Upper lobe of left lung (tissue), 4 donors: ENCODE measurements at regions not wholly inside any gene's neighbourhood (a gene's known extent, or its start where the extent isn't known, plus 50 kb on each side); places are given as distances from the start of the nearest gene placed in this dataset.

Experiments
- EP300 ChIP-seq, 4 donors: sonication (generic); formaldehyde crosslinking; IDR thresholded peaks; one replicate each; pipeline ENCODE4 v1.5.1; 2017; ENCODE audit warnings: antibody characterized with exemption in 4 of 4, control low read depth in 2 of 4
- POLR2A ChIP-seq, 4 donors: fragments of 450-650 bp; IDR thresholded peaks; one replicate each; pipeline ENCODE4 v1.5.1; 2016 to 2017; ENCODE audit warnings: antibody characterized with exemption in 4 of 4, mild to moderate bottlenecking in 2 of 4
- POLR2AphosphoS5 ChIP-seq, 2 donors: sonication (generic); formaldehyde crosslinking; IDR thresholded peaks; one replicate each; pipeline ENCODE4 v1.5.1; 2017; ENCODE audit warnings: antibody characterized with exemption in 2 of 2
- TF ChIP-seq, protein P1 (sequence below), 6 experiments: fragments of 450-650 bp in 4 of 6; fragments of 200-600 bp in 2 of 6; sonication (generic) in 2 of 6; IDR thresholded peaks; one replicate each; pipeline ENCODE4 v1.5.1; 2016 to 2019; ENCODE audit warnings: antibody characterized with exemption in 6 of 6

DNA sequence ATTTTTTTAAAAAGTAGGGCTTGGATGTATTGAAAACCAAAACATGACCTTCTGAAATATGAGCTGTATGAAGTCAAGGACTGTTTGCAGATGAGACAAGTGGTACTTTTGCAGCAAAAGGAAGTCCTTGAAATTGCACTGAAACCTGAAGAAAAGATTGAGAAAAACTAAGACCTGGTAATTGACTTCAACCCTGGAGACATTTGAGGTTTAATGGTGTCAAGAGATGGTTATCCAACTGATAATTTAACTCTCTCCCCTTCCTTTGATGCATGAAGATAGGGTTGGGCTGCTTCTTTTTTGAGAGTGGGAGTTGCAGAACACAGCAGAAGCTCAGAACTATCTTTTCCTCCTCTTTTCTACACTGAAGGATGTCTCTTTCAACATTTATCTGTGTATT is 180.9 kb upstream of the DTNBP1 start:
- TF ChIP-seq, protein P1, sequence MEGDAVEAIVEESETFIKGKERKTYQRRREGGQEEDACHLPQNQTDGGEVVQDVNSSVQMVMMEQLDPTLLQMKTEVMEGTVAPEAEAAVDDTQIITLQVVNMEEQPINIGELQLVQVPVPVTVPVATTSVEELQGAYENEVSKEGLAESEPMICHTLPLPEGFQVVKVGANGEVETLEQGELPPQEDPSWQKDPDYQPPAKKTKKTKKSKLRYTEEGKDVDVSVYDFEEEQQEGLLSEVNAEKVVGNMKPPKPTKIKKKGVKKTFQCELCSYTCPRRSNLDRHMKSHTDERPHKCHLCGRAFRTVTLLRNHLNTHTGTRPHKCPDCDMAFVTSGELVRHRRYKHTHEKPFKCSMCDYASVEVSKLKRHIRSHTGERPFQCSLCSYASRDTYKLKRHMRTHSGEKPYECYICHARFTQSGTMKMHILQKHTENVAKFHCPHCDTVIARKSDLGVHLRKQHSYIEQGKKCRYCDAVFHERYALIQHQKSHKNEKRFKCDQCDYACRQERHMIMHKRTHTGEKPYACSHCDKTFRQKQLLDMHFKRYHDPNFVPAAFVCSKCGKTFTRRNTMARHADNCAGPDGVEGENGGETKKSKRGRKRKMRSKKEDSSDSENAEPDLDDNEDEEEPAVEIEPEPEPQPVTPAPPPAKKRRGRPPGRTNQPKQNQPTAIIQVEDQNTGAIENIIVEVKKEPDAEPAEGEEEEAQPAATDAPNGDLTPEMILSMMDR (IDR thresholded peaks at IDR 0.05): no peak
- no peak for TF ChIP-seq POLR2AphosphoS5 (IDR thresholded peaks at IDR 0.05)
- TF ChIP-seq POLR2A (IDR thresholded peaks at IDR 0.05): no peak
- TF ChIP-seq EP300 (IDR thresholded peaks at IDR 0.05): no peak
